ENCODE measurements at regions not wholly inside any gene's neighbourhood (a gene's known extent, or its start where the extent isn't known, plus 50 kb on each side); places are given as distances from the start of the nearest gene placed in this dataset.

DNA sequence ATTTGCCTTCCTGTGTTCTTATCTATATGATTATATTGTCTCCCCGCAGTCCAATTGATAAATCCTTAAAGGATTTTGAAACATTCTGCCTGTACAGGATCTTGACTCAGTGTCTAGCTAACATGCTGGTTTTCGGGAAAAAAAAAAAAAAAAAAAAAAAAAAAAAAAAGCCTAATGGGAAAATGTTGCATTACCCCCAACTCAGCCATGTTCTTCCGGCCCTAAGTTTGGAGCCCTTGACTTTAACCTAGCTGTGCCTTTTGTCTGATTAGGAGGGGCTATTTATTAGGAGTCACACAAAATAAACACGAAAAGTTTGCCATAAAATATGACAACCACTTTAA, 244.4 kb upstream of the TCF21 start:
- TF ChIP-seq, protein P1, sequence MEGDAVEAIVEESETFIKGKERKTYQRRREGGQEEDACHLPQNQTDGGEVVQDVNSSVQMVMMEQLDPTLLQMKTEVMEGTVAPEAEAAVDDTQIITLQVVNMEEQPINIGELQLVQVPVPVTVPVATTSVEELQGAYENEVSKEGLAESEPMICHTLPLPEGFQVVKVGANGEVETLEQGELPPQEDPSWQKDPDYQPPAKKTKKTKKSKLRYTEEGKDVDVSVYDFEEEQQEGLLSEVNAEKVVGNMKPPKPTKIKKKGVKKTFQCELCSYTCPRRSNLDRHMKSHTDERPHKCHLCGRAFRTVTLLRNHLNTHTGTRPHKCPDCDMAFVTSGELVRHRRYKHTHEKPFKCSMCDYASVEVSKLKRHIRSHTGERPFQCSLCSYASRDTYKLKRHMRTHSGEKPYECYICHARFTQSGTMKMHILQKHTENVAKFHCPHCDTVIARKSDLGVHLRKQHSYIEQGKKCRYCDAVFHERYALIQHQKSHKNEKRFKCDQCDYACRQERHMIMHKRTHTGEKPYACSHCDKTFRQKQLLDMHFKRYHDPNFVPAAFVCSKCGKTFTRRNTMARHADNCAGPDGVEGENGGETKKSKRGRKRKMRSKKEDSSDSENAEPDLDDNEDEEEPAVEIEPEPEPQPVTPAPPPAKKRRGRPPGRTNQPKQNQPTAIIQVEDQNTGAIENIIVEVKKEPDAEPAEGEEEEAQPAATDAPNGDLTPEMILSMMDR (IDR thresholded peaks at IDR 0.05) = no peak
- TF ChIP-seq POLR2AphosphoS5 (IDR thresholded peaks at IDR 0.05) = no peak
- no peak for TF ChIP-seq POLR2A (IDR thresholded peaks at IDR 0.05)
